ENCODE measurements at regions not wholly inside any gene's neighbourhood (a gene's known extent, or its start where the extent isn't known, plus 50 kb on each side); places are given as distances from the start of the nearest gene placed in this dataset.

GRCh38 chr13:70844391-70845108 lies 736.3 kb upstream of the KLHL1 start:
- TF ChIP-seq POLR2AphosphoS5 (IDR thresholded peaks at IDR 0.05; ENCODE audit: borderline replicate concordance, low read depth, low read length), result no peak
- TF ChIP-seq EZH2 (IDR thresholded peaks at IDR 0.05), result no peak

Data from SK-N-MC (cell line).